GM18507 (cell line): ENCODE measurements at regions not wholly inside any gene's neighbourhood (a gene's known extent, or its start where the extent isn't known, plus 50 kb on each side); places are given as distances from the start of the nearest gene placed in this dataset.

Experiments
- DNase-seq: peaks from one replicate; pipeline ENCODE4 v3.0.0; 2011; ENCODE audit warnings: low read depth; ENCODE audit not compliant: insufficient read length; ENCODE audit errors: extremely low spot score
- FAIRE-seq: peaks from 2 replicates; lab custom pipeline; 2011; peaks lifted over from hg19 to GRCh38; lab: Jason Lieb, UNC

- DNase-seq, result no peak
- FAIRE-seq, result no peak
Measured at GRCh38 chr4:137347371-137347770, 184.9 kb downstream of the PCDH18 start.

DNA sequence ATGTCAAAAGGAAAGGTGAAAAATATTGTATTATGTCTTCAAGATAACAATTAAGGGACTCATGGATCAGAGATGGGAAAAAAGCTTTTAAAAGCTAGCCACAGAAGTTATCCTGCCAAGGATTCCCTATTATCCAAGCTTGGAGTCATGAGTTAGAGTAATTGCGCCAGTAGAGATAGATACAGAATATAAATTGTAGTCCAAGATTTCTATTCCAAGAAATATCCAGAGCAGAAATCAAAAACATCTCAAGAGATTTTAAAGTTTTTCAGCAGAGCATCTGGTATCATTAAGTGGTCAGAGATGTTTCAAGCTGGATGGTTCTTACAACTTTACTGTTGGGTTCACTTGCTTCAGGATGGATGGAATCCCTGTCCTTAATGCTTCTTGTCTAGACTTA, 186.7 kb downstream of the PCDH18 start:
- FAIRE-seq, result no peak
- no peak for DNase-seq

GRCh38 chr4:137343221-137343620, 189.1 kb downstream of the PCDH18 start:
- FAIRE-seq, result no peak
- no peak for DNase-seq

DNA sequence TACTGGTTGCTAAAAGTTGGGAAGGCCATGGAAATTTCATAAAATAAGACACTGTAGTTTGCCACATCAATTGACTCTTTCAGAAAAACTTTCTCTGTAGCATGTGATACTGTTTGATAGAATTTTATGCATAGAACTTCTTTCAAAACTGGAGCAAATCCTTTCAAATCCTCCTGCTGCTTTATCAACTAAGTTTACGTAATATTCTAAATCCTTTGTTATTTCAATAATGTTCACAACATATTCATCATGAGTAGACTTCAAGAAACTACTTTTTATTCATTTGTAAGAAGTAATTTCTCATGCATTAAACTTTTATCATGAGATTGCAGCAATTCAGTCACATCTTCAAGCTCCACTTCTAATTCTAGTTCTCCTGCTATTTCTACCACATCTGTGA, 199.3 kb downstream of the PCDH18 start:
- FAIRE-seq, result no peak
- no peak for DNase-seq

GRCh38 chr4:137312257-137312656, 220.0 kb downstream of the PCDH18 start:
- FAIRE-seq (no peak), DNase-seq (no peak)

- FAIRE-seq, result no peak
- DNase-seq, result no peak
Measured at GRCh38 chr4:137310593-137311490, 221.5 kb downstream of the PCDH18 start.

DNA sequence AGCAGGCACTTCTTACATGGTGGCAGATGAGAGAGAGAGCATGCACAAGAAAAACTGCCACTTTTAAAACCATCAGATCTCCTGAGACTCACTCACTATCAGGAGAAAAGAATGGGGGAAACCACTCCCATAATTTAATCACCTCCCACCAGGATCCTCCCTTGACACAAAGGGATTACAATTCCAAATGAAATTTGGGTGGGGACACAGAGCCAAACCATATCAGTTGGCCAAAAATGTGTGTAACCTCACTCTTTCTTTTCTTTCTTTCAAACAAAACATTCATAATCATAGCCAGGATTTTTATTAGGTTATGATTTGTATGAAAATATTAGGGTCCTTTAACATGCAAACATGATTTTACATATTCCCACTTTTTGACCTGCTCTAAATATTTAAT, 222.1 kb downstream of the PCDH18 start:
- DNase-seq, result no peak
- FAIRE-seq, result no peak

GRCh38 chr4:137309424-137309823, 222.9 kb downstream of the PCDH18 start:
- no peak for DNase-seq
- FAIRE-seq, result no peak

GRCh38 chr4:137307806-137308205, 224.5 kb downstream of the PCDH18 start:
- FAIRE-seq, result no peak
- no peak for DNase-seq

DNA sequence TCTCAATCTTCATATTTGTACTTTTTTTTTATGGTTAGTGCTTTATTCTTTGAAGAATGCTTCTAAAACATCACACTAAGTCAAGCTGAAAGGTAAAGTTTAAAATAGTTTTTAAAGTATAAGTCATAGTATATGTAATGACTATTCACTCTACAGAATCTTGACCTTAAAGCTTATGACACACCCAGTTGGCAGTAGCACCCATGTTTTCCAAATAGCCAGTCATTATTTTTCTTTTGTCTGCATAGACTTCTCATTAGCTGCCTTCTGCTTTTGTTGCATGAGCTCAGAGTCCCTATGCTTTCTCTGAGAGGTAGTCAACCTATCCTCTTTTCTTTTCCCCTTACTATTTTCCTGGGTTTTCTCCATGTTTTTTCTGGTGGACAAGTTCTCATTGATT, 231.5 kb downstream of the PCDH18 start:
- FAIRE-seq (no peak), DNase-seq (no peak)

DNA sequence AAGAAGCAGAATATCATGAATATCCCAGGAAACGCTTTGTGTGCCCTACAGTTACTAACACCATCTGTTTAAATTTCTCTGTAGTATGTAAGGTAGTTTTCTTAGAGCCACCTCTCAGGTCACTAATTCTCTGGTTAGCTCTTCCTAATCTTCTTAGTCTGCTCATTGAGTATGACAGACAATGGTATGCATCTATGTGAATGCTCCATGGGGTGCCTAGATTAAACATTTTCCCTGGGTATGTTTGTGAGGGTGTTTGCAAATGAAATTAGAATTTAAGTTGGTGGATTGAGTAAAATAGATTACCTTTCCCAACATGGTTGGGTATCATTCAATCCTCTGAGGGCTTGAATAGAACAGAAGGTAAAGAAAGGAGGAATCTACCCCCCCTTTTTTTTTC, 233.0 kb downstream of the PCDH18 start:
- no peak for DNase-seq
- FAIRE-seq, result no peak

GRCh38 chr4:137293281-137293680, 239.0 kb downstream of the PCDH18 start:
- no peak for DNase-seq

DNA sequence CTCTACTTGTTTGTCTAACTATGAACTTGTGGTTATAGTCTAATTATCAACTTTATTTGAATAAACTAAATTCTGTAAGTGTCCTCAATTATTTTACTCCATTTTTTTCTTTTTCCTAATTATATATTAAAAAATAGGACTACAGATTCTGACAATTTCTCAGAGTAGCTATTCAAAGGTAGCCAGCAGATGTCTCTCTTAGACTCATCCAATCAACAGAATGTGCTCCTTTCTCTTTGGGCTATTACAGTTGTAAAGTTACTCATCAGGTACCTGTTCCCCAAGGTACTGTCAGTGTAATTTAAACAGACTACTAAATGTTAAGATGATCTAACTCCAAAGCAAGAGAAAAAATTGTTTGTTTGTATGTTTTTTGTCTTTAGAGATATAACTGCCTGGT, 248.6 kb downstream of the PCDH18 start:
- no peak for DNase-seq
- FAIRE-seq, result no peak

More at GRCh38 chr4:137293281-137293680, 239.0 kb downstream of the PCDH18 start:
- no peak for FAIRE-seq

DNA sequence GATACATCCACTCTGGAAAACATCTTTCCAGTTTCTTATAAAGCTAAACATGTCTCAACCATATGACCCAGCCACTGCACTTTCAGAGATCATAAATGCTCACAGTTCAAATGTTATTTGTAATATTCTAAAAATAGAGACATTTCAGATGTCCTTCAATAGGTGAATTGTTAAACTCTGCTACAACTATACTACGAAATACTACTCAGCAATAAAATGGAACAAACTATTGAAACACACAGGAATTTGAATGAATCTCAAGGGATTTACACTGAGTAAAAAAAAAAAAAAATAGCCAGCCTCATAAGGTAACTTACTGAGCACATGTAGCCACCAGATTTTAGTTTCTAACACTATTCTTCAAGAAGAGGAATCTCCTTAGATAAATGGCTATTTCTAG, 253.9 kb downstream of the PCDH18 start:
- FAIRE-seq, result no peak
- no peak for DNase-seq

- FAIRE-seq, result no peak
Measured at GRCh38 chr4:137274404-137274803, 257.9 kb downstream of the PCDH18 start.

DNA sequence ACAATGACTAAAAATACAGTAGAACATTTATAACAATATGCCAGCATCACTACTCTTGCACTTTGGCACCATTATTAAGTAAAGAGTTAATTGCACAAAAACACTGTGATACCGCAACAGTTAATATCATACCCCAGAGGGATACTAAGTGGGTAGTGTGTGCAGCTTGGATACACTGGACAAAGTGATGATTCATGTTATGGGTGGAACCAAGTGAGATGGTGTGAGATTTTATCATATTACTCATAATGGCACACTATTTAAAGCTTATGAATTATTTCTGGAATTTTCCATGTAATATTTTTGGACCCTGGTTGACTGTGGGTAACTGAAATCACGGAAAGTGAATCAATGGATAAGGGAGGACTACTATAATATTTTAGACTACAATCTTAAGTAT, 265.3 kb downstream of the PCDH18 start:
- FAIRE-seq, result no peak
- DNase-seq, result no peak

More at GRCh38 chr4:137274404-137274803, 257.9 kb downstream of the PCDH18 start:
- DNase-seq, result no peak

GRCh38 chr4:137266511-137266910, 265.8 kb downstream of the PCDH18 start:
- DNase-seq, result no peak
- no peak for FAIRE-seq

DNA sequence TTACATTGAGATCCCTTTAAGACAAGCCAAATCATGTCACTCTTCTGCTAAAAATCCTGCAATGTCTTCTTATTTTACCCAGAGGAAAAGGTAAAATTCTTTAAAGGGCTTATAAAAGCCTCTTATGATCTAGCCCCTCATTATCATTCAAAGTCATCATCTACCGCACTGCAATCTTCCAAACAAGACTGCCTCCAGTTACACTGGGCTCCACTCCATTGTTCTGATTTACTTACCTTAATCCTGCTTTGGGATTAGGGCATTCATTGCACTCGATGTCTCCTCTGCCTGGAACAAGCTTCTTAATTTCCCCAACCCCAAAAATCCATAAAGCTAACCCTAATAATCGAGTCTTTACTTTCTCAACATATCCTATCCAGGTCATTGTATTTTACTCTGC, 269.1 kb downstream of the PCDH18 start:
- DNase-seq, result no peak
- FAIRE-seq, result no peak

DNA sequence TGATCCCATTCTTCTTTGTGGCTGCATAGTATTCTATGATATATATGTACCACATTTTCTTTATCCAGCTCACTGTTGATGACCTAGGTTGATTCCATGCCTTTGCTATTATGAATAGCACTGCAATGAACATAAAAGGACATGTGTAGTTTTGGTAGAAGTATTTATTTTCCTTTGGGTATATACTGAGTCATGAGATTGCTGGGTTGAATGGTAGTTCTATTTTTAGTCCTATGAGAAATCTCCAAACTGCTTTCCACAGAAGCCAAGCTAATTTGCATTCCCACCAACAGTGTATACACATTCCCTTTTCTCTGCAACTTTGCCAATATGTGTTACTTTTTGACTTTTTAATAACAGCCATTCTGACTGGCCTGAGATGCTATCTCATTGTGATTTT, 278.3 kb downstream of the PCDH18 start:
- no peak for FAIRE-seq

DNA sequence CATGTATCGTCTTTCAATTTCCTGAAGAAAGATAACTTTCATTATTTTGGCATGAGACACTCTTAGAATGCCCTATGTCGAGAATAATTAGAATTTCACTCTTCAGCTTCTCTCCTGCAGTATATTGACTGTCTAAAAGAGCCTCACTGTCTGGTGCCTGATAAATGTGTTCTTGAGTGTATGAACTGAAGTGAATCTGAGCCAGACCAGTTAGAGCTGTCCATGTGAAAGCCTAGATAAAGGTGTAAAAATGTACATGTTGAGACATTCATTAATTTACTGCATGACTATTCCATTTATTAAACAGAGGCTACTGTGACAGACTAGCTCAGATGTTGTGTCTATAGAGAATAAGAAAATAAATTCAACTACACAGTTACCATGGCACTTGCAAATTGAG, 283.2 kb downstream of the PCDH18 start:
- DNase-seq, result no peak
- FAIRE-seq, result no peak

More for the DNA sequence above, 278.3 kb downstream of the PCDH18 start:
- no peak for DNase-seq

GRCh38 chr4:137238456-137239162, 293.7 kb downstream of the PCDH18 start:
- no peak for FAIRE-seq
- DNase-seq, result no peak
